Liver (tissue), 8 donors: ENCODE measurements at regions not wholly inside any gene's neighbourhood (a gene's known extent, or its start where the extent isn't known, plus 50 kb on each side); places are given as distances from the start of the nearest gene placed in this dataset.

Experiments used
- DNase-seq: peaks from one replicate; pipeline ENCODE4 v3.0.0-alpha.2; 2017; ENCODE audit warnings: low spot score
- H3K27ac ChIP-seq, 2 donors: one replicate each; pipeline ENCODE4 v1.7.0; 2013; ENCODE audit warnings: inconsistent platforms in 2 of 2, low read length in 2 of 2, control low read depth in 1 of 2, low read depth in 1 of 2, mild to moderate bottlenecking in 1 of 2
- H3K27me3 ChIP-seq, 4 donors: one replicate each; pipeline versions ENCODE4 v1.6.1 to v1.7.0; 2013; ENCODE audit warnings: low read length in 3 of 4, inconsistent platforms in 1 of 4, mild to moderate bottlenecking in 1 of 4, moderate library complexity in 1 of 4; ENCODE audit not compliant: control insufficient read depth in 4 of 4, insufficient read depth in 4 of 4
- H3K36me3 ChIP-seq, 4 donors: one replicate each; pipeline versions ENCODE4 v1.6.1 to v1.7.0; 2013; ENCODE audit warnings: low read length in 3 of 4, mild to moderate bottlenecking in 3 of 4, low read depth in 1 of 4, moderate library complexity in 1 of 4; ENCODE audit not compliant: control insufficient read depth in 4 of 4, insufficient read depth in 3 of 4
- H3K4me1 ChIP-seq, 4 donors: one replicate each; pipeline versions ENCODE4 v1.6.1 to v1.7.0; 2013; ENCODE audit warnings: low read length in 3 of 4, mild to moderate bottlenecking in 3 of 4, moderate library complexity in 1 of 4; ENCODE audit not compliant: control insufficient read depth in 4 of 4, insufficient read depth in 4 of 4
- H3K4me3 ChIP-seq, 3 donors: one replicate each; pipeline versions ENCODE4 v1.6.1 to v1.7.0; 2013; ENCODE audit warnings: low read length in 3 of 3, control low read depth in 1 of 3, low read depth in 1 of 3, mild to moderate bottlenecking in 1 of 3
- H3K9ac ChIP-seq, 2 donors: one replicate each; pipeline ENCODE4 v1.7.0; 2013; ENCODE audit warnings: low read length in 2 of 2, mild to moderate bottlenecking in 2 of 2, moderate library complexity in 2 of 2, control low read depth in 1 of 2, low read depth in 1 of 2
- H3K9me3 ChIP-seq, 4 donors: one replicate each; pipeline versions ENCODE4 v1.6.1 to v1.7.0; 2013; ENCODE audit warnings: low read length in 3 of 4; ENCODE audit not compliant: control insufficient read depth in 4 of 4
- CTCF ChIP-seq: fragments of 150-350 bp; IDR thresholded peaks from 2 replicates; pipeline ENCODE4 v1.5.1; 2017; ENCODE audit warnings: improper control_type of control experiment, low read depth, low read length; ENCODE audit not compliant: missing input control
- EGR1 ChIP-seq, 2 donors: IDR thresholded peaks; 2 replicates each; pipeline ENCODE4 v1.6.1; 2016 to 2018; ENCODE audit warnings: antibody characterized with exemption in 2 of 2, low read depth in 2 of 2
- FOXA1 ChIP-seq: IDR thresholded peaks from 2 replicates; pipeline ENCODE4 v1.6.1; 2016; ENCODE audit warnings: antibody characterized with exemption
- FOXA2 ChIP-seq: IDR thresholded peaks from 2 replicates; pipeline ENCODE4 v1.6.1; 2016; ENCODE audit warnings: antibody characterized with exemption
- GABPA ChIP-seq, 2 donors: IDR thresholded peaks in 1 of 2; conservative IDR thresholded peaks in 1 of 2; 2 replicates each; pipeline ENCODE4 v1.6.1; 2016; ENCODE audit warnings: antibody characterized with exemption in 2 of 2, mild to moderate bottlenecking in 1 of 2, moderate library complexity in 1 of 2
- HNF4A ChIP-seq, 2 donors: conservative IDR thresholded peaks; 2 replicates each; pipeline ENCODE4 v1.6.1; 2016; ENCODE audit warnings: antibody characterized with exemption in 2 of 2, mild to moderate bottlenecking in 2 of 2
- HNF4G ChIP-seq: IDR thresholded peaks from 2 replicates; pipeline ENCODE4 v1.6.1; 2016; ENCODE audit warnings: antibody characterized with exemption
- JUND ChIP-seq, 2 donors: IDR thresholded peaks; 2 replicates each; pipeline ENCODE4 v1.6.1; 2016; ENCODE audit warnings: antibody characterized with exemption in 2 of 2
- NR2F2 ChIP-seq: IDR thresholded peaks from 2 replicates; pipeline ENCODE4 v1.6.1; 2016; ENCODE audit warnings: antibody characterized with exemption
- RAD21 ChIP-seq, 2 donors: IDR thresholded peaks; 2 replicates each; pipeline ENCODE4 v1.6.1; 2016; ENCODE audit warnings: antibody characterized with exemption in 2 of 2, mild to moderate bottlenecking in 2 of 2
- REST ChIP-seq: IDR thresholded peaks from 2 replicates; pipeline ENCODE4 v1.6.1; 2016; ENCODE audit warnings: antibody characterized with exemption, mild to moderate bottlenecking
- RXRA ChIP-seq, 2 donors: IDR thresholded peaks; 2 replicates each; pipeline ENCODE4 v1.6.1; 2017 to 2018; ENCODE audit warnings: antibody characterized with exemption in 2 of 2, mild to moderate bottlenecking in 1 of 2
- SP1 ChIP-seq: IDR thresholded peaks from 2 replicates; pipeline ENCODE4 v1.6.1; 2018; ENCODE audit warnings: antibody characterized with exemption, mild to moderate bottlenecking
- TAF1 ChIP-seq: conservative IDR thresholded peaks from 2 replicates; pipeline ENCODE4 v1.6.1; 2016; ENCODE audit warnings: antibody characterized with exemption, mild to moderate bottlenecking
- YY1 ChIP-seq: IDR thresholded peaks from 2 replicates; pipeline ENCODE4 v1.6.1; 2016; ENCODE audit warnings: antibody characterized with exemption, mild to moderate bottlenecking
- ZBTB33 ChIP-seq: IDR thresholded peaks from 2 replicates; pipeline ENCODE4 v1.6.1; 2016; ENCODE audit warnings: antibody characterized with exemption
- WGBS: extraction: QIAGEN DNeasy Blood & Tissue Kit; methylation state at CpG from one replicate; pipeline ENCODE4 v1.1.7; 2013; 5-methylcytosine and 5-hydroxymethylcytosine counted together
- TF ChIP-seq, protein P1 (sequence below): IDR thresholded peaks from 2 replicates; pipeline ENCODE4 v1.6.1; 2016; ENCODE audit warnings: antibody characterized with exemption
- TF ChIP-seq, protein P2 (sequence below): IDR thresholded peaks from 2 replicates; pipeline ENCODE4 v1.6.1; 2016; ENCODE audit warnings: antibody characterized with exemption
- donor health status: healthy.
- donor health status: healthy.
- donor health status: healthy.
- donor health status: healthy.
- donor health status: healthy.

GRCh38 chr13:61107989-61108388, 307.7 kb downstream of the PCDH20 start:
- H3K36me3 ChIP-seq: no peaks in the 10 kb centered on the region

More at GRCh38 chr13:61107989-61108388, 307.7 kb downstream of the PCDH20 start:
- Histone ChIP-seq H3K9me3 (no peaks in the 10 kb centered on the region), H3K27ac (no peak overlapping the region), H3K4me3 (no peak overlapping the region), H3K27me3 (no peaks in the 10 kb centered on the region), H3K4me1 (no peaks in the 10 kb centered on the region), H3K9ac (no peak overlapping the region)
- WGBS: 79% methylated on average over 2 of the region's 2 CpGs
- TF ChIP-seq RAD21 (IDR thresholded peaks at IDR 0.05) (no peak), EGR1 (IDR thresholded peaks at IDR 0.05; ENCODE audit: low read depth in 2 of 2) (no peak), FOXA1 (no peak), FOXA2 (no peak), GABPA (IDR thresholded peaks at IDR 0.05 in 1 of 2, conservative IDR thresholded peaks at IDR 0.05 in 1 of 2) (no peak), TAF1 (no peak), YY1 (no peak), HNF4A (conservative IDR thresholded peaks at IDR 0.05) (no peak), REST (no peak), SP1 (no peak), NR2F2 (no peak), RXRA (IDR thresholded peaks at IDR 0.05) (no peak), JUND (IDR thresholded peaks at IDR 0.05) (no peak), ZBTB33 (no peak), CTCF (no peak), HNF4G (no peak)
- TF ChIP-seq, protein P1, sequence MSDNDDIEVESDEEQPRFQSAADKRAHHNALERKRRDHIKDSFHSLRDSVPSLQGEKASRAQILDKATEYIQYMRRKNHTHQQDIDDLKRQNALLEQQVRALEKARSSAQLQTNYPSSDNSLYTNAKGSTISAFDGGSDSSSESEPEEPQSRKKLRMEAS: no peak
- TF ChIP-seq, protein P2, sequence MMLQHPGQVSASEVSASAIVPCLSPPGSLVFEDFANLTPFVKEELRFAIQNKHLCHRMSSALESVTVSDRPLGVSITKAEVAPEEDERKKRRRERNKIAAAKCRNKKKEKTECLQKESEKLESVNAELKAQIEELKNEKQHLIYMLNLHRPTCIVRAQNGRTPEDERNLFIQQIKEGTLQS: no peak
- DNase-seq: no peak
